ENCODE measurements at regions not wholly inside any gene's neighbourhood (a gene's known extent, or its start where the extent isn't known, plus 50 kb on each side); places are given as distances from the start of the nearest gene placed in this dataset.

GRCh38 chr12:43294916-43295315 lies 257.1 kb downstream of the ADAMTS20 start:
- DNase-seq, result no peak
- no peak overlapping the region for H3K4me3 ChIP-seq
- no peaks in the 10 kb centered on the region for H3K4me1 ChIP-seq
- no peaks in the 10 kb centered on the region for H3K27me3 ChIP-seq
- no peak overlapping the region for H3K27ac ChIP-seq
- no peak overlapping the region for H3K9ac ChIP-seq (ENCODE audit: low read depth in 2 of 2, low read length in 2 of 2)
- H3K36me3 ChIP-seq, result no peaks in the 10 kb centered on the region
- no peak for TF ChIP-seq CTCF (IDR thresholded peaks at IDR 0.05)
- no peaks in the 10 kb centered on the region for H3K9me3 ChIP-seq
- intact Hi-C loops (cut with DNase I), result no loop called here

GRCh38 chr12:43294147-43294546 lies 257.9 kb downstream of the ADAMTS20 start:
- no peak overlapping the region for H3K9ac ChIP-seq (ENCODE audit: low read depth in 2 of 2, low read length in 2 of 2)
- H3K27me3 ChIP-seq, result no peaks in the 10 kb centered on the region
- DNase-seq, result no peak
- no peaks in the 10 kb centered on the region for H3K36me3 ChIP-seq
- no peak for TF ChIP-seq CTCF (IDR thresholded peaks at IDR 0.05)
- intact Hi-C loops (cut with DNase I), result no loop called here
- no peak overlapping the region for H3K4me3 ChIP-seq
- H3K27ac ChIP-seq, result no peak overlapping the region
- no peaks in the 10 kb centered on the region for H3K9me3 ChIP-seq
- no peaks in the 10 kb centered on the region for H3K4me1 ChIP-seq

GRCh38 chr12:43293396-43293795 lies 258.6 kb downstream of the ADAMTS20 start:
- Histone ChIP-seq H3K4me1 (no peaks in the 10 kb centered on the region), H3K9ac (ENCODE audit: low read depth in 2 of 2, low read length in 2 of 2) (no peak overlapping the region), H3K27ac (no peak overlapping the region), H3K27me3 (no peaks in the 10 kb centered on the region), H3K4me3 (no peak overlapping the region), H3K9me3 (no peaks in the 10 kb centered on the region), H3K36me3 (no peaks in the 10 kb centered on the region)
- no peak for DNase-seq
- intact Hi-C loops (cut with DNase I), result no loop called here
- no peak for TF ChIP-seq CTCF (IDR thresholded peaks at IDR 0.05)

GRCh38 chr12:43292699-43293098 lies 259.3 kb downstream of the ADAMTS20 start:
- no peak for TF ChIP-seq CTCF (IDR thresholded peaks at IDR 0.05)
- no peak for DNase-seq

GRCh38 chr12:43291516-43291915 lies 260.5 kb downstream of the ADAMTS20 start:
- TF ChIP-seq CTCF (IDR thresholded peaks at IDR 0.05), result no peak
- Histone ChIP-seq H3K36me3 (no peaks in the 10 kb centered on the region), H3K9me3 (no peaks in the 10 kb centered on the region), H3K27ac (no peak overlapping the region), H3K4me1 (no peaks in the 10 kb centered on the region), H3K27me3 (no peaks in the 10 kb centered on the region), H3K9ac (ENCODE audit: low read depth in 2 of 2, low read length in 2 of 2) (no peak overlapping the region), H3K4me3 (no peak overlapping the region)
- intact Hi-C loops (cut with DNase I), result no loop called here
- no peak for DNase-seq

More at GRCh38 chr12:43292699-43293098, 259.3 kb downstream of the ADAMTS20 start:
- H3K27ac ChIP-seq, result no peak overlapping the region
- intact Hi-C loops (cut with DNase I), result no loop called here
- no peaks in the 10 kb centered on the region for H3K9me3 ChIP-seq
- H3K27me3 ChIP-seq, result no peaks in the 10 kb centered on the region
- H3K4me3 ChIP-seq, result no peak overlapping the region
- H3K4me1 ChIP-seq, result no peaks in the 10 kb centered on the region
- no peak overlapping the region for H3K9ac ChIP-seq (ENCODE audit: low read depth in 2 of 2, low read length in 2 of 2)
- H3K36me3 ChIP-seq, result no peaks in the 10 kb centered on the region

GRCh38 chr12:43290836-43291235 lies 261.2 kb downstream of the ADAMTS20 start:
- intact Hi-C loops (cut with DNase I), result no loop called here
- Histone ChIP-seq H3K9ac (ENCODE audit: low read depth in 2 of 2, low read length in 2 of 2) (no peak overlapping the region), H3K27me3 (no peaks in the 10 kb centered on the region), H3K4me3 (no peak overlapping the region), H3K4me1 (no peaks in the 10 kb centered on the region), H3K9me3 (no peaks in the 10 kb centered on the region), H3K27ac (no peak overlapping the region), H3K36me3 (no peaks in the 10 kb centered on the region)
- no peak for DNase-seq
- no peak for TF ChIP-seq CTCF (IDR thresholded peaks at IDR 0.05)
